ENCODE measurements at regions not wholly inside any gene's neighbourhood (a gene's known extent, or its start where the extent isn't known, plus 50 kb on each side); places are given as distances from the start of the nearest gene placed in this dataset.

DNA sequence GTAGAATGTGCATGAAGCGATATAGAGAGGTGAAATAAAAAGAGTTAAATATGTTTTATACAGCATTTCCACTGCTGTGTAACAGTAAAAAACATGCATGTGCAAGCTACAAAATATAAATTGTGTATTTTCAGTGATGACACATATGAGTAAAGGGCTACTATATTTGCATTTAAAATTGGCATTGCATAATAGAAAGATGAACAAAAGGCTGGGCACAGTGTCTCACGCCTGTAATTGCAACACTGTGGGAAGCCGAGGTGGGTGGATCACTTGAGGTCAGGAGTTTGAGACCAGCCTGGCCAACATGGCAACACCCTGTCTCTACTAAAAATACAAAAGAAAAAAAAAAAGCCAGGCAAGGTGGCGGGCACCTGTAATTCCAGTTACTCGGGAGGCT, 79.8 kb upstream of the CCDC71L start:
- TF ChIP-seq EP300 (IDR thresholded peaks at IDR 0.05; ENCODE audit: borderline replicate concordance): no peak
- TF ChIP-seq, protein P1, sequence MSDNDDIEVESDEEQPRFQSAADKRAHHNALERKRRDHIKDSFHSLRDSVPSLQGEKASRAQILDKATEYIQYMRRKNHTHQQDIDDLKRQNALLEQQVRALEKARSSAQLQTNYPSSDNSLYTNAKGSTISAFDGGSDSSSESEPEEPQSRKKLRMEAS (IDR thresholded peaks at IDR 0.05): no peak
- no peak for TF ChIP-seq NFIC (IDR thresholded peaks at IDR 0.05)

All from Ishikawa (cell line).